AG09319 (cell line): ENCODE measurements at regions not wholly inside any gene's neighbourhood (a gene's known extent, or its start where the extent isn't known, plus 50 kb on each side); places are given as distances from the start of the nearest gene placed in this dataset.

Experiments
- DNase-seq: peaks from one replicate; pipeline ENCODE4 v3.0.0-alpha.2; 2010; ENCODE audit warnings: low read depth; ENCODE audit errors: extremely low read depth
- CTCF ChIP-seq: IDR thresholded peaks from 2 replicates; pipeline ENCODE4 v1.5.1; 2011; ENCODE audit warnings: low read depth, mild to moderate bottlenecking, inconsistent platforms, low read length, moderate library complexity

- TF ChIP-seq CTCF, result no peak
- DNase-seq, result no peak
Observed at GRCh38 chr11:129590753-129591475, 215.3 kb downstream of the BARX2 start.

DNA sequence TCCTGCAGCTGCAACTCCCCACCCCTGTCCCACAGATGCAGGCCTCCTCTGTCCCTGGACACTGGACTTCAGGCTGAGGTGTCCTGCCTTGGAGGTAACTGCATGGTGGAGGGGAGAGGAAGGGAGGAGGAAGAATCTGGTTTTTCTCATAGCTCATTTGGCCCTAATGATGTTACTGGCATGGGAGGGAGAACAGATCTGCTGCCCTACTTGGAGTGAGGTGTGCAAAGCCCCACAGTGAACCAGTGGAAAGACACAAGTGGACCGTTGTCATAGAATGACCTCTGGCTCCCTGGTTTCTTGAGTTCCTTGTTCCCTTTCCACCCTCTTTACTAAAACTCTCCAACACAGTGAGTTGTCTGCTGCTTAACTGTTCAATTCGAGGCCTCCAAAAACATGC is 215.9 kb downstream of the BARX2 start:
- TF ChIP-seq CTCF, result no peak
- no peak for DNase-seq

DNA sequence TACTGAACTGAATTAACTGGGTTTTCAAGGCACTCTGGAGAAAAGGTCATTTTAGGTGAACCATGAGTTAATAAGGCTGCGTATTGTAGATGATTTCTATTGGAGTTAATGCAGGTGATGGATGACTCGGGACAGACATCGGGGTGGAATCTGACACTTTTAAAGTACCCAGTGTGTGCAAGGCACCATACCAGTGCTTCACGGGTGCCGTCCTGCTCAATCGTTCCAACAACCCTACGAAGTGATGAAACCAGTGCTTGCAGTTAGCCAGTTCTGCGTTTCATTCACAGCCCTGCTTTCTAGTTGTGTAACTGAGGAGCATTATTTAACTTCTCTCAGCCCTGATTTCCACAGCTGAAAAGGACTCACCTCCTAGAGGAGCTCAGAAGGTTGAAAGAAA is 216.5 kb downstream of the BARX2 start:
- DNase-seq, result no peak
- no peak for TF ChIP-seq CTCF

GRCh38 chr11:129593098-129593497 is 217.4 kb downstream of the BARX2 start:
- TF ChIP-seq CTCF, result no peak

DNA sequence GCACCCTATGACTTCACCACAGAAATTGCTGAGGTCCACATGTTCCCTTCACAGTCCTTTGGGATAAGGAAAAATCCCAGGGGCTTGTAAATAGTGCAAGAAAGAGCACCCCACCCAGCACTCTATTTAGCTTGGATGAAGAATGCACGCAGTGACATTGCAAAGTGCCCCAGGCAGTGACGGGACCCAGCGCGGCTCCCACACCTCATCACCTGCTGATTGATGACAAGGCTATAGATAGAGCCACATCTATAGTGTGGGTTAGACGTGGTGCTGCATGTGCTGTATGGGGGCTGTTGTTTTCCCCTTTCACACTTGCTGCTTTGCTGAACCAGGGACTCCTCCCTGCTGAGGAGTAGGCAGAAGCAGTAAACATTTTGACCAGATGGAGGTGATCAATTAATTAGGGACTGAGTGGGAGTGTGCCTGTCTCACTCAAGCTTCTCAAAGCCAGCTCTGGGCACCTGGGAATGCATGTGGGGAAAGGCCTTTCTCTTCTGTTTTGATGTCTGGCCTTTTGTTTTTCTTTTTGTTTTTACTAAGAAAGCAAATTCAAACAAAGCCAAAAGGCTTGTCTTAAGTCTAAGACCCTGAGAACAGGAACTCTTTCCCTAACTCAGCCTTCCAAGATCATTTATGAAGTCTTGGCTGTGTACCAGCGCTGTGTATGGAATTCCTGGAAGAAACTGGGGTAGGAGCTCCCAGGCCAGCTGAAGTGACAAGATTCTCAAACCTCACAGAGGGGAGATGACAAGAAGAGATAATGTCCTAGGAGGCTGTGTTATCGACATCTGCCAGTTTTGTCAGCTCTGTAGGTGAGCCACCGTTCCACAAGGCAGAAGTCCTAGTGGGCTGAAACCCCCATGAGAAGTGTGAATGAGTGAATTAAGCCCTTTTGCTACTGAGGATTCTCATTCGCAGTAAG is 219.7 kb downstream of the BARX2 start:
- no peak for DNase-seq
- no peak for TF ChIP-seq CTCF

More at GRCh38 chr11:129593098-129593497, 217.4 kb downstream of the BARX2 start:
- DNase-seq, result no peak

GRCh38 chr11:129596351-129596750 is 219.3 kb upstream of the TMEM45B start:
- no peak for TF ChIP-seq CTCF
- DNase-seq, result no peak

GRCh38 chr11:129598378-129598777 is 217.3 kb upstream of the TMEM45B start:
- no peak for DNase-seq
- no peak for TF ChIP-seq CTCF
